ENCODE measurements at regions not wholly inside any gene's neighbourhood (a gene's known extent, or its start where the extent isn't known, plus 50 kb on each side); places are given as distances from the start of the nearest gene placed in this dataset.

DNA sequence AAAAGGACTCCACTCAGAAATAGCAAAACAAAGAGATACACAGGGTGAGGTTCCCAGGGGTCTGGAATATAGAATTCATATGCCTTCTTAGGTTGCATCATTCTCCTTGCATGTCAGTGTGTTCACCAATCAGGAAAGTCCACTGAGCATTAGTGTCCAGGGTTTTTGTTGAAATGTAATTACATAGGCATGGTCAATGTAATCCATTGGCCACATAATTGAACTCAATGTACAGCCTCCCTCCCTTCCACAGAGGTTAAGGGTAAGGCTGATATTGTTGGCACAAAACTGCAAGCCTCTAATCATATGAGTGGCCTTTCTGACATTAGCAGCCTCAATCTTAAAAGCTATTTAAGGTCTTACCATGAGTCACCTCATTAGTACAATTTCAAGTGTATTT lies 736.1 kb upstream of the VSTM2A start:
- TF ChIP-seq, protein P1, sequence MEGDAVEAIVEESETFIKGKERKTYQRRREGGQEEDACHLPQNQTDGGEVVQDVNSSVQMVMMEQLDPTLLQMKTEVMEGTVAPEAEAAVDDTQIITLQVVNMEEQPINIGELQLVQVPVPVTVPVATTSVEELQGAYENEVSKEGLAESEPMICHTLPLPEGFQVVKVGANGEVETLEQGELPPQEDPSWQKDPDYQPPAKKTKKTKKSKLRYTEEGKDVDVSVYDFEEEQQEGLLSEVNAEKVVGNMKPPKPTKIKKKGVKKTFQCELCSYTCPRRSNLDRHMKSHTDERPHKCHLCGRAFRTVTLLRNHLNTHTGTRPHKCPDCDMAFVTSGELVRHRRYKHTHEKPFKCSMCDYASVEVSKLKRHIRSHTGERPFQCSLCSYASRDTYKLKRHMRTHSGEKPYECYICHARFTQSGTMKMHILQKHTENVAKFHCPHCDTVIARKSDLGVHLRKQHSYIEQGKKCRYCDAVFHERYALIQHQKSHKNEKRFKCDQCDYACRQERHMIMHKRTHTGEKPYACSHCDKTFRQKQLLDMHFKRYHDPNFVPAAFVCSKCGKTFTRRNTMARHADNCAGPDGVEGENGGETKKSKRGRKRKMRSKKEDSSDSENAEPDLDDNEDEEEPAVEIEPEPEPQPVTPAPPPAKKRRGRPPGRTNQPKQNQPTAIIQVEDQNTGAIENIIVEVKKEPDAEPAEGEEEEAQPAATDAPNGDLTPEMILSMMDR (IDR thresholded peaks at IDR 0.05): no peak
- TF ChIP-seq POLR2A (IDR thresholded peaks at IDR 0.05): no peak

Data from body of pancreas (tissue), 4 donors.